ENCODE measurements at regions not wholly inside any gene's neighbourhood (a gene's known extent, or its start where the extent isn't known, plus 50 kb on each side); places are given as distances from the start of the nearest gene placed in this dataset.

GRCh38 chr11:13561860-13562259, 66.1 kb upstream of the PTH start:
- TF ChIP-seq CTCF (IDR thresholded peaks at IDR 0.05) (no peak), EP300 (IDR thresholded peaks at IDR 0.05) (no peak)

Data from tibial nerve (tissue), 4 donors.